Gastrocnemius medialis (tissue), 4 donors: ENCODE measurements at regions not wholly inside any gene's neighbourhood (a gene's known extent, or its start where the extent isn't known, plus 50 kb on each side); places are given as distances from the start of the nearest gene placed in this dataset.
"Not testable (repeated sequence)": the region's sequence is repeated elsewhere in the genome, so short reads cannot be mapped to it uniquely, and the experiment has no call there.

Source experiments
- ATAC-seq, 2 donors: fragments of 150-250 bp; one replicate each; pipeline ENCODE4 v1.9.1; 2016
- DNase-seq, 2 donors: peaks; one replicate each; pipeline ENCODE4 v3.0.0-alpha.2; 2019
- H3K27ac ChIP-seq, 4 donors: fragments of 200-600 bp; sonication (generic); 1 replicate in 1 of 4; 2 replicates in 3 of 4; pipeline ENCODE4 v1.5.1; 2016 to 2018; ENCODE audit warnings: mild to moderate bottlenecking in 2 of 4, moderate library complexity in 1 of 4
- H3K27me3 ChIP-seq, 3 donors: fragments of 200-600 bp; sonication (generic) in 2 of 3; 1 replicate in 1 of 3; 2 replicates in 2 of 3; pipeline versions ENCODE4 v1.5.1 to v1.6.0; 2016 to 2019; ENCODE audit warnings: mild to moderate bottlenecking in 1 of 3, moderate library complexity in 1 of 3
- H3K36me3 ChIP-seq, 2 donors: fragments of 200-600 bp; sonication (generic) in 1 of 2; one replicate each; pipeline ENCODE4 v1.5.1; 2017 to 2018
- H3K4me1 ChIP-seq, 2 donors: fragments of 200-600 bp; sonication (generic) in 1 of 2; one replicate each; pipeline ENCODE4 v1.5.1; 2016 to 2017; ENCODE audit warnings: mild to moderate bottlenecking in 2 of 2
- H3K4me3 ChIP-seq, 4 donors: fragments of 200-600 bp; sonication (generic) in 3 of 4; 1 replicate in 1 of 4; 2 replicates in 3 of 4; pipeline ENCODE4 v1.5.1; 2016 to 2019; ENCODE audit warnings: mild to moderate bottlenecking in 2 of 4
- H3K9me3 ChIP-seq, 3 donors: fragments of 200-600 bp; sonication (generic) in 2 of 3; 1 replicate in 1 of 3; 2 replicates in 2 of 3; pipeline ENCODE4 v1.5.1; 2016 to 2019
- CTCF ChIP-seq, 5 experiments: fragments of 450-650 bp in 3 of 5; fragments of 200-600 bp in 2 of 5; sonication (generic) in 2 of 5; IDR thresholded peaks in 4 of 5; conservative IDR thresholded peaks in 1 of 5; 1 replicate in 4 of 5; 2 replicates in 1 of 5; pipeline ENCODE4 v1.5.1; 2016 to 2019; ENCODE audit warnings: antibody characterized with exemption in 5 of 5, mild to moderate bottlenecking in 3 of 5, moderate library complexity in 3 of 5
- POLR2A ChIP-seq, 2 donors: fragments of 450-650 bp; IDR thresholded peaks; one replicate each; pipeline ENCODE4 v1.6.1; 2017; ENCODE audit warnings: antibody characterized with exemption in 2 of 2, mild to moderate bottlenecking in 2 of 2, moderate library complexity in 2 of 2
- in situ Hi-C, 4 donors: fragments of 200-750 bp; cut with MboI; loops; one replicate each; pipeline versions ENCODE4 v1.15.0 to v1.8.0; 2017; ENCODE audit warnings: low sequenced_read_pairs in 4 of 4
- intact Hi-C: fragments of 100-400 bp; cut with DNase I; formaldehyde crosslinking; loops from one replicate; pipeline ENCODE4 v1.15.1; 2023; ENCODE audit warnings: low total_unique reads

DNA sequence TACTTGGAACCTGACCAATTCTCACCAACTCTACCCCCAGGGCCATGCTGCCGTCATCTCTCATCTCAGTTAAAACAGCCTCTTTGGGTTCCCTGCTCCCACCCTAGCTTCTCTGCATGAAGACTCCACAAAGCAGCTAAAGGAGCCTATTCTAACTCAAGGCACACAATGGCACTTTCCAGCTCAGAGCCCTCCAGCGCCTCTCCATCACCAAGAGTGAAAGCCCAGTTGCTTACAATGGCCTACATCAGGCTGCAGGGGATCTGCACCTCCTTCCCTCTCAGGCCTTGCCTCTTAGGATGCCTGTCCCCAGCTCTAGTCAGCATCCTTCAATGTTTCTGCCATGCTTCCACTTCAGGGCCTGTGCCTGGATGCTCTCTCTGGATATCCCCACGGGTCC lies 83.7 kb upstream of the GNAZ start:
- Histone ChIP-seq H3K36me3 (no peaks in the 10 kb centered on the region), H3K27ac (no peak overlapping the region), H3K27me3 (no peaks in the 10 kb centered on the region), H3K4me3 (no peak overlapping the region), H3K4me1 (no peaks in the 10 kb centered on the region), H3K9me3 (no peaks in the 10 kb centered on the region)
- ATAC-seq, result no peak
- TF ChIP-seq POLR2A (IDR thresholded peaks at IDR 0.05), result no peak
- no peak for TF ChIP-seq CTCF (IDR thresholded peaks at IDR 0.05 in 4 of 5, conservative IDR thresholded peaks at IDR 0.05 in 1 of 5)
- in situ Hi-C loops (no loop called here), intact Hi-C loops (no loop called here)
- no peak for DNase-seq

GRCh38 chr22:22988150-22988549 lies 82.2 kb upstream of the GNAZ start:
- Histone ChIP-seq H3K4me1 (no peaks in the 10 kb centered on the region), H3K27me3 (no peaks in the 10 kb centered on the region), H3K9me3 (no peaks in the 10 kb centered on the region), H3K4me3 (no peak overlapping the region), H3K27ac (no peak overlapping the region), H3K36me3 (no peaks in the 10 kb centered on the region)
- in situ Hi-C loops, result no loop called here
- no peak for DNase-seq
- TF ChIP-seq POLR2A (IDR thresholded peaks at IDR 0.05), result no peak
- intact Hi-C loops, result no loop called here
- ATAC-seq, result no peak

- ATAC-seq, result no peak
- Histone ChIP-seq H3K4me1 (no peaks in the 10 kb centered on the region), H3K4me3 (no peak overlapping the region), H3K27me3 (no peaks in the 10 kb centered on the region), H3K9me3 (no peaks in the 10 kb centered on the region), H3K27ac (no peak overlapping the region), H3K36me3 (no peaks in the 10 kb centered on the region)
- intact Hi-C loops, result no loop called here
- DNase-seq, result no peak
- TF ChIP-seq CTCF (IDR thresholded peaks at IDR 0.05 in 4 of 5, conservative IDR thresholded peaks at IDR 0.05 in 1 of 5), result no peak
- in situ Hi-C loops, result no loop called here
Observed at GRCh38 chr22:22988785-22989184, 81.5 kb upstream of the GNAZ start.

- Histone ChIP-seq H3K27me3 (no peaks in the 10 kb centered on the region), H3K4me3 (no peak overlapping the region), H3K4me1 (no peaks in the 10 kb centered on the region), H3K36me3 (no peaks in the 10 kb centered on the region), H3K27ac (no peak overlapping the region), H3K9me3 (no peaks in the 10 kb centered on the region)
- intact Hi-C loops, result no loop called here
- ATAC-seq, result no peak
- in situ Hi-C loops, result no loop called here
- TF ChIP-seq POLR2A (IDR thresholded peaks at IDR 0.05), result no peak
- TF ChIP-seq CTCF (IDR thresholded peaks at IDR 0.05 in 4 of 5, conservative IDR thresholded peaks at IDR 0.05 in 1 of 5), result no peak
- no peak for DNase-seq
Observed at GRCh38 chr22:22989856-22990255, 80.5 kb upstream of the GNAZ start.

- H3K4me3 ChIP-seq, H3K36me3 ChIP-seq, H3K9me3 ChIP-seq, DNase-seq, H3K4me1 ChIP-seq, H3K27me3 ChIP-seq, in situ Hi-C loops, H3K27ac ChIP-seq, ATAC-seq, intact Hi-C loops: not testable (repeated sequence)
Observed at GRCh38 chr22:22990711-22991505, 79.4 kb upstream of the GNAZ start.

DNA sequence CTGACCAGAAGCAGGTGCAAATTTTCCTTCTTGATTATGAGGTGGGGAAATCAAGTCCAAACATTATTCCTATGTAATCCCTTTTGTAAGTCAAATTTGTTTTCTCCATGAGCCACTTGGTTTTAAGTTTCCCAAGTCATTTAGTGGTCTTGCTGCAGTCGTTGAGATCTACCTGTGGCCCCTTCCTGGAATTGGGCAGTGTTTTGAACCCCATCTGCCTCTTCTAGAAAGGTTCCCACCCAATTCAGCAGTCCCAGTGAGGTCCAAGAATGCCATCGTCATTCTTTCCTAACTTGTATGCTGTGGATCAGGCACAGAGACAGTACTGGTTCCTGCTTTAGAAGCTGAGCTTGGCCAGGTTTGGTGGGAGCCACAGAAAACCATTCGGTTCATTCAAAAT lies 77.8 kb upstream of the GNAZ start:
- in situ Hi-C loops (no loop called here), intact Hi-C loops (no loop called here)
- Histone ChIP-seq H3K9me3 (peaks cover 0 to 7% (median 0%) of the 10 kb centered on the region in 3 donors), H3K36me3 (no peaks in the 10 kb centered on the region), H3K4me3 (no peak overlapping the region), H3K4me1 (no peaks in the 10 kb centered on the region), H3K27ac (no peak overlapping the region), H3K27me3 (peaks cover 0 to under 1% (median 0%) of the 10 kb centered on the region in 3 donors)
- no peak for ATAC-seq
- no peak for DNase-seq
- no peak for TF ChIP-seq CTCF (IDR thresholded peaks at IDR 0.05 in 4 of 5, conservative IDR thresholded peaks at IDR 0.05 in 1 of 5)
- TF ChIP-seq POLR2A (IDR thresholded peaks at IDR 0.05), result no peak
